ENCODE measurements at regions not wholly inside any gene's neighbourhood (a gene's known extent, or its start where the extent isn't known, plus 50 kb on each side); places are given as distances from the start of the nearest gene placed in this dataset.

DNA sequence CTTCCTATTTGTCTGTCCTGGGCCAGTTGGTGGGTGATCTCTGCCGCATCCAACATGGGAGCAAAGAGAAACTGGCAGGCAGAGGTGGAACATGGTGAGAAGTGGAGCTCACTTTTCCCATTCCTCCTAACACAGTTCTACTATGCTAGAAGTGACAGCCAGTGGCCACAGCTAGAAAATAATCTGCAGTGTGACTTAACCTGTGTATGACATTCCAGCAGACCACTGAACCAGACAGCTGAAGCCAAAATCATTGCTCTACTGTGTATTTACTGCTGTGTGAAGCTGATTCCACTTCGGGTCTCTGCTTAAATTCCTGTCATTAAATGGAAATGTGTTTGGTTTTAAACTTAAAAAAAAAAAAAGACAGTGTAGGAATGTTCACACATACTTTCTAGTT is 523.0 kb downstream of the MTRR start:
- TF ChIP-seq POLR2A (IDR thresholded peaks at IDR 0.05) (no peak), POLR2AphosphoS5 (IDR thresholded peaks at IDR 0.05) (no peak)
- TF ChIP-seq, protein P1, sequence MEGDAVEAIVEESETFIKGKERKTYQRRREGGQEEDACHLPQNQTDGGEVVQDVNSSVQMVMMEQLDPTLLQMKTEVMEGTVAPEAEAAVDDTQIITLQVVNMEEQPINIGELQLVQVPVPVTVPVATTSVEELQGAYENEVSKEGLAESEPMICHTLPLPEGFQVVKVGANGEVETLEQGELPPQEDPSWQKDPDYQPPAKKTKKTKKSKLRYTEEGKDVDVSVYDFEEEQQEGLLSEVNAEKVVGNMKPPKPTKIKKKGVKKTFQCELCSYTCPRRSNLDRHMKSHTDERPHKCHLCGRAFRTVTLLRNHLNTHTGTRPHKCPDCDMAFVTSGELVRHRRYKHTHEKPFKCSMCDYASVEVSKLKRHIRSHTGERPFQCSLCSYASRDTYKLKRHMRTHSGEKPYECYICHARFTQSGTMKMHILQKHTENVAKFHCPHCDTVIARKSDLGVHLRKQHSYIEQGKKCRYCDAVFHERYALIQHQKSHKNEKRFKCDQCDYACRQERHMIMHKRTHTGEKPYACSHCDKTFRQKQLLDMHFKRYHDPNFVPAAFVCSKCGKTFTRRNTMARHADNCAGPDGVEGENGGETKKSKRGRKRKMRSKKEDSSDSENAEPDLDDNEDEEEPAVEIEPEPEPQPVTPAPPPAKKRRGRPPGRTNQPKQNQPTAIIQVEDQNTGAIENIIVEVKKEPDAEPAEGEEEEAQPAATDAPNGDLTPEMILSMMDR (IDR thresholded peaks at IDR 0.05) = no peak
